Psoas muscle (tissue), 7 donors: ENCODE measurements at regions not wholly inside any gene's neighbourhood (a gene's known extent, or its start where the extent isn't known, plus 50 kb on each side); places are given as distances from the start of the nearest gene placed in this dataset.

ENCODE experiments used
- ATAC-seq, 4 donors: fragments of 200-7000 bp; cut with Tn5 transposase; one replicate each; pipeline ENCODE4 v1.9.1; 2020; ENCODE audit warnings: moderate library complexity in 3 of 4, mild to moderate bottlenecking in 2 of 4
- DNase-seq, 2 donors: peaks; one replicate each; pipeline ENCODE4 v3.0.0-alpha.2; 2020
- H3K27ac ChIP-seq: fragments of 200-600 bp; one replicate; pipeline ENCODE4 v1.8.0; 2022
- H3K27me3 ChIP-seq, 3 donors: fragments of 200-600 bp in 1 of 3; one replicate each; pipeline versions ENCODE4 v1.6.1 to v1.8.0; 2013 to 2022; ENCODE audit warnings: low read length in 2 of 3, mild to moderate bottlenecking in 2 of 3, moderate library complexity in 1 of 3; ENCODE audit not compliant: insufficient read depth in 3 of 3
- H3K36me3 ChIP-seq, 2 donors: fragments of 200-600 bp in 1 of 2; one replicate each; pipeline versions ENCODE4 v1.6.1 to v1.8.0; 2013 to 2022; ENCODE audit warnings: low read depth in 1 of 2, mild to moderate bottlenecking in 1 of 2, moderate library complexity in 1 of 2; ENCODE audit not compliant: insufficient read depth in 1 of 2
- H3K4me1 ChIP-seq: fragments of 200-600 bp; one replicate; pipeline ENCODE4 v1.8.0; 2022
- H3K4me3 ChIP-seq: fragments of 200-600 bp; one replicate; pipeline ENCODE4 v1.8.0; 2022; ENCODE audit warnings: mild to moderate bottlenecking
- H3K9me3 ChIP-seq: fragments of 200-600 bp; one replicate; pipeline ENCODE4 v1.8.0; 2022
- WGBS, 3 donors: extraction: QIAGEN DNeasy Blood & Tissue Kit; methylation state at CpG; one replicate each; pipeline versions ENCODE4 v1.1.6 to v1.1.7; 2013; 5-methylcytosine and 5-hydroxymethylcytosine counted together
- intact Hi-C, 2 donors: fragments of 100-400 bp; cut with DNase I; formaldehyde crosslinking; loops; one replicate each; pipeline versions ENCODE4 v1.11.0 to v1.14.2; 2022
- TF ChIP-seq, protein P1 (sequence below): fragments of 200-600 bp; IDR thresholded peaks from one replicate; pipeline ENCODE4 v1.8.0; 2022; ENCODE audit warnings: antibody characterized with exemption
- donor health status: healthy with polysubstance abuse.
- donor health status: DM: no; HTN: no; CAD: no; lungs with moderate emphysema.
- donor health status: Bipolar disorder and iron deficiency.
- donor health status: healthy.
- donor health status: DM: yes; HTN: yes; CAD: no.
- donor health status: DM: no; HTN: no; CAD: no.
- donor health status: DM: yes; HTN: yes; CAD: no.

DNA sequence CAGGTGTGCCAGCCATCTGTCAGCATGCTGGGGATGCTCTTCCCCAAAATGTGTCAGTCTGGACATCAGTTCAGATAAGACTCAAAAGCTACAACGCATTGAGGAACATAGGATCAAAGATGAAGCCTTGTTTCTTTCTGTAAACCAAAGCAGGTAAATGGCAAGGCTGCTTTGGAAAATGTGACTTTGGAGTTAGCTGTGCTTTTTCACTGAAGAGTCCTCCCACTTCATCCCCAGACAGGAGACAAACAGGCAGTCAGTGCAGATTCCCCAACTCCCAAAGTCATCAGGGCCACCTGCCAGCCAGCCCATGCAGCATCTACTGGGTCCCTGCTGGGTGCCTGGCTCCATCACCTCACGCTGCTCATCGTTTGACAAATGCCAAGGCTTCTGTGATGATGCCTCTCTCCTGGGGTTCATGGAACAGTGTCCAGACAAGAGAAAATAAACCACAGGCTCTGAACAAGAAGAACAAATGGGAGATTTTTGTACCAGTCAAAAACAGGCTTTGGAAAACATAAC is 205.0 kb upstream of the BTBD3 start:
- Histone ChIP-seq H3K36me3 (no peaks in the 10 kb centered on the region), H3K27ac (no peak overlapping the region), H3K4me1 (no peaks in the 10 kb centered on the region), H3K4me3 (no peak overlapping the region), H3K9me3 (no peaks in the 10 kb centered on the region), H3K27me3 (no peaks in the 10 kb centered on the region)
- no peak for DNase-seq
- TF ChIP-seq, protein P1, sequence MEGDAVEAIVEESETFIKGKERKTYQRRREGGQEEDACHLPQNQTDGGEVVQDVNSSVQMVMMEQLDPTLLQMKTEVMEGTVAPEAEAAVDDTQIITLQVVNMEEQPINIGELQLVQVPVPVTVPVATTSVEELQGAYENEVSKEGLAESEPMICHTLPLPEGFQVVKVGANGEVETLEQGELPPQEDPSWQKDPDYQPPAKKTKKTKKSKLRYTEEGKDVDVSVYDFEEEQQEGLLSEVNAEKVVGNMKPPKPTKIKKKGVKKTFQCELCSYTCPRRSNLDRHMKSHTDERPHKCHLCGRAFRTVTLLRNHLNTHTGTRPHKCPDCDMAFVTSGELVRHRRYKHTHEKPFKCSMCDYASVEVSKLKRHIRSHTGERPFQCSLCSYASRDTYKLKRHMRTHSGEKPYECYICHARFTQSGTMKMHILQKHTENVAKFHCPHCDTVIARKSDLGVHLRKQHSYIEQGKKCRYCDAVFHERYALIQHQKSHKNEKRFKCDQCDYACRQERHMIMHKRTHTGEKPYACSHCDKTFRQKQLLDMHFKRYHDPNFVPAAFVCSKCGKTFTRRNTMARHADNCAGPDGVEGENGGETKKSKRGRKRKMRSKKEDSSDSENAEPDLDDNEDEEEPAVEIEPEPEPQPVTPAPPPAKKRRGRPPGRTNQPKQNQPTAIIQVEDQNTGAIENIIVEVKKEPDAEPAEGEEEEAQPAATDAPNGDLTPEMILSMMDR: no peak
- ATAC-seq: no peak
- intact Hi-C loops: no loop called here
- 46 to 64% (median 53%) methylated on average over 3 of the region's 3 CpGs for WGBS, 3 donors

DNA sequence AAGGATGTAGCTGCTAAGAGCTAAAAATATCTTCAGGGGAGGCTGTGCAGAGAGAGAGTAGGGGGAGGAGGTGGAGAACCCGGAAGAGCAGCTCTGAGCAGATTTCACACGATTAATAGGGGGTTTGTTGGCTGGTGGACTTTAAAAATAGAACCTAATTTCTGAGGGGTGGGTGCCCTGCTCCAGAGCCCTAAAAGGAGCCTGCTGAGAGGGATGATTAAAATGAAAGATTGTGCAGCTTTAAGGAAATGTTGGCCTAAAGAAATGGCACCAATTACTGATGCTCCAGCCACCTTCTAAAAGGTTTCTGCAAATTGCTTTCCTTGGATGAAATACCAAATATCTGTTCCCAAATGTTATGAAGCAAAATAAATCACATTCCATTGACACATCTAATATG is 202.8 kb upstream of the BTBD3 start:
- TF ChIP-seq, protein P1: no peak
- H3K27ac ChIP-seq: no peak overlapping the region
- H3K4me3 ChIP-seq: no peak overlapping the region
- no peaks in the 10 kb centered on the region for H3K9me3 ChIP-seq
- no peaks in the 10 kb centered on the region for H3K36me3 ChIP-seq
- intact Hi-C loops: no loop called here
- ATAC-seq (no peak), DNase-seq (no peak)
- H3K27me3 ChIP-seq: no peaks in the 10 kb centered on the region
- no peaks in the 10 kb centered on the region for H3K4me1 ChIP-seq
- 32 to 42% (median 39%) methylated on average over 2 of the region's 2 CpGs for WGBS, 3 donors

DNA sequence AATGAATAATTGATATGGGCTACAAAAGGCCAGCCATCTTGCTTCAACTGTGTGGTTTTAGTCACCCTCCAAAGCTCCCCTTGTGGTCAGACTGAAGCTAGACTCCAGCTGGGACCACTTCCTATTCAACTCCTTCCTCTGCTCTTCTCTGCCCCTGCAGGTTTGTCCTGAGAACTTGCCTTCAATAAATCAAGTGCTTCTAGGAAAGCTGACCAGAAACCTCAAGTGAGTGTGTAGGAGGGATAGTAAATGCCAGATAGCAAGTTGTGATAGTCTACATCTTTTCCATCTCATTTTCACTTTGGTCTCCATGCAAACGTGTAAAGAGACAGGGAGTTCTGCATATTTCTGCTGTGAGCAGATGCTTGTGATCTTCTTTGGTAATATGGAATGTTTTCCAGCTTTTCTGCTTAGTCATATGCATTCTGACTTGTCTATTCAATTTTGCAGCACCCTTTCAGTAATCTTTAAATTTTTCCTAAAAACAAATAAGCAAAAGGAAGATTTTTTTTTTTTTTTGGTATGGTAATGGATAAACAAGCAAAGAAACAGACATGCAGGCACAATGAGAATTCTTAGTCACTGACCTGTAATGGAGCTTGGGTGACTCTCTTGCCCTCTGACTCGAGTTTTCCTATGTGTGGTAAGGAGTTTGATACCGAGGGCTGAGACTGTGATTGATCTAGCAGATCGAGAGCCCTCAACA is 201.3 kb upstream of the BTBD3 start:
- Histone ChIP-seq H3K4me1 (no peaks in the 10 kb centered on the region), H3K4me3 (no peak overlapping the region), H3K9me3 (no peaks in the 10 kb centered on the region), H3K36me3 (no peaks in the 10 kb centered on the region), H3K27me3 (no peaks in the 10 kb centered on the region), H3K27ac (no peak overlapping the region)
- TF ChIP-seq, protein P1: no peak
- 46 to 59% (median 52%) methylated on average over 4 of the region's 4 CpGs for WGBS, 3 donors
- intact Hi-C loops: no loop called here
- DNase-seq (no peak), ATAC-seq (no peak)

DNA sequence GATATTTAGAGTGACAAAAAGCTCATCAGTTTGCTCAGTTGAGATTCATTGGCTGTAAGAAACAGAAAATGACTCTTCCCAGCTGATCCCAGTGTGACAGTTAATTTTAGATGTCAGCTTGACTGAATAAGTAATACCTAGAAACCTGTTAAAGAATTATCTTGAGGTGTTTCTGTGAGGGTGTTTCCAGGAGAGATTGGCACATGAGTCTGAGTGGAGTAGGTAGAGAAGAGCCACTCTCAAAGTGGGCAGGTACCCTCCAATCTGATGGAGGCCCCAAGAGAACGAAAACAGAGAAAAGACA is 200.8 kb upstream of the BTBD3 start:
- WGBS, 3 donors: 91 to 100% (median 95%) methylated on average over 1 of the region's 1 CpG
- H3K9me3 ChIP-seq: no peaks in the 10 kb centered on the region
- no peaks in the 10 kb centered on the region for H3K4me1 ChIP-seq
- TF ChIP-seq, protein P1: no peak
- no peak overlapping the region for H3K4me3 ChIP-seq
- DNase-seq (no peak), ATAC-seq (no peak)
- H3K27ac ChIP-seq: no peak overlapping the region
- intact Hi-C loops: no loop called here
- H3K36me3 ChIP-seq: no peaks in the 10 kb centered on the region
- H3K27me3 ChIP-seq: no peaks in the 10 kb centered on the region

DNA sequence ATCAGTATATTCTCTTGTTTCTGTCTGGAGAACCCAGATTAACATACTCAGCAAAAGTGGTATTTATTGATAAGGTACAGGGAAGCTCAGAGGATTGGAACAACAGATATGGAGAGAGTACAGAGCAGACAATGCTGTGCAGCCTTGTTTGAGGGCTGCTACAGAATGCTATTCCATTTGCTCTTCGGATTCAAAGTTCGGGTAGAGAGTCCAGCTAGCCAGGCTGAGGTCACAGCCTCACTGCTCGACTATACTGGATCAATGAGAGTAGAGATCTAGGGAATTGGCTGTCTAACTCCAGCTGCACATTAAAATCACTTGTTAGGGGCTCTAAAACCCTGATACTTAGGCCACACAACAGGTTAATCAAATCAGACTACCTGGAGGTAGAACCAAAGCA is 200.1 kb upstream of the BTBD3 start:
- intact Hi-C loops: no loop called here

More for the DNA sequence above, 200.1 kb upstream of the BTBD3 start:
- H3K27me3 ChIP-seq: no peaks in the 10 kb centered on the region
- no peaks in the 10 kb centered on the region for H3K4me1 ChIP-seq
- H3K36me3 ChIP-seq: no peaks in the 10 kb centered on the region
- DNase-seq: no peak
- no peak overlapping the region for H3K4me3 ChIP-seq
- ATAC-seq: no peak
- H3K9me3 ChIP-seq: no peaks in the 10 kb centered on the region
- H3K27ac ChIP-seq: no peak overlapping the region
- TF ChIP-seq, protein P1: no peak
- 73 to 84% (median 80%) methylated on average over 3 of the region's 3 CpGs for WGBS, 3 donors
